HFFc6 (cell line): ENCODE measurements at regions not wholly inside any gene's neighbourhood (a gene's known extent, or its start where the extent isn't known, plus 50 kb on each side); places are given as distances from the start of the nearest gene placed in this dataset.

Source experiments
- DNase-seq: peaks from one replicate; pipeline ENCODE4 v3.0.0-alpha.2; 2018
- H3K27ac Mint-ChIP-seq: 2 replicates; pipeline ENCODE4 v1.8.0; 2020; ENCODE audit warnings: mild to moderate bottlenecking, mixed read lengths
- H3K27me3 Mint-ChIP-seq: 2 replicates; pipeline ENCODE4 v1.8.0; 2021; ENCODE audit warnings: mild to moderate bottlenecking, moderate library complexity, mixed read lengths; ENCODE audit not compliant: insufficient read depth
- H3K36me3 Mint-ChIP-seq: 2 replicates; pipeline ENCODE4 v1.8.0; 2021; ENCODE audit warnings: low read depth, mixed read lengths
- H3K4me1 Mint-ChIP-seq: 2 replicates; pipeline ENCODE4 v1.8.0; 2020; ENCODE audit warnings: low read depth, mixed read lengths
- H3K4me3 Mint-ChIP-seq: 2 replicates; pipeline ENCODE4 v1.8.0; 2020; ENCODE audit warnings: mild to moderate bottlenecking, moderate library complexity, mixed read lengths
- H3K9me3 Mint-ChIP-seq: 2 replicates; pipeline ENCODE4 v1.8.0; 2020; ENCODE audit warnings: mild to moderate bottlenecking, mixed read lengths
- CTCF ChIP-seq: fragments of 200-600 bp; sonication (generic); IDR thresholded peaks from 2 replicates; pipeline ENCODE4 v1.5.0; 2021; ENCODE audit warnings: antibody characterized with exemption, mild to moderate bottlenecking

GRCh38 chr17:77677211-77677610 lies 281.3 kb upstream of the TNRC6C start:
- Mint-ChIP-seq H3K27ac (no peak overlapping the region), H3K4me1 (no peaks in the 10 kb centered on the region), H3K4me3 (no peak overlapping the region), H3K9me3 (no peaks in the 10 kb centered on the region), H3K27me3 (peaks cover 54% of the 10 kb centered on the region), H3K36me3 (no peaks in the 10 kb centered on the region)
- TF ChIP-seq CTCF = no peak
- no peak for DNase-seq

GRCh38 chr17:77677630-77678029 lies 280.9 kb upstream of the TNRC6C start:
- DNase-seq = no peak
- Mint-ChIP-seq H3K27me3 (peaks cover 51% of the 10 kb centered on the region), H3K27ac (no peak overlapping the region), H3K4me3 (no peak overlapping the region), H3K4me1 (no peaks in the 10 kb centered on the region), H3K36me3 (no peaks in the 10 kb centered on the region), H3K9me3 (no peaks in the 10 kb centered on the region)
- no peak for TF ChIP-seq CTCF

GRCh38 chr17:77679589-77679988 lies 278.9 kb upstream of the TNRC6C start:
- H3K4me1 Mint-ChIP-seq = no peaks in the 10 kb centered on the region
- H3K9me3 Mint-ChIP-seq = no peaks in the 10 kb centered on the region
- H3K27me3 Mint-ChIP-seq = peaks cover 48% of the 10 kb centered on the region
- no peak overlapping the region for H3K27ac Mint-ChIP-seq
- no peak for DNase-seq
- H3K4me3 Mint-ChIP-seq = no peak overlapping the region
- no peak for TF ChIP-seq CTCF
- H3K36me3 Mint-ChIP-seq = no peaks in the 10 kb centered on the region

- Mint-ChIP-seq H3K36me3 (no peaks in the 10 kb centered on the region), H3K4me3 (no peak overlapping the region), H3K4me1 (no peaks in the 10 kb centered on the region), H3K27me3 (peaks cover 39% of the 10 kb centered on the region), H3K27ac (no peak overlapping the region), H3K9me3 (no peaks in the 10 kb centered on the region)
- TF ChIP-seq CTCF = no peak
- no peak for DNase-seq
Measured at GRCh38 chr17:77681861-77682260, 276.6 kb upstream of the TNRC6C start.

GRCh38 chr17:77684803-77685798 lies 273.4 kb upstream of the TNRC6C start:
- Mint-ChIP-seq H3K4me1 (peaks cover under 1% of the 10 kb centered on the region; the same call in 1 of the 2 replicates), H3K36me3 (no peaks in the 10 kb centered on the region), H3K9me3 (no peaks in the 10 kb centered on the region), H3K4me3 (no peak overlapping the region), H3K27ac (no peak overlapping the region), H3K27me3 (peaks cover 17% of the 10 kb centered on the region)
- no peak for TF ChIP-seq CTCF
- DNase-seq = no peak
